Activated naive CD4-positive, alpha-beta T cell treated with anti-CD3 and anti-CD28 coated beads, Interleukin-2, amount 10 ng/mL, durations not matched to agents 7 days and 5 days (primary cell): ENCODE measurements at regions not wholly inside any gene's neighbourhood (a gene's known extent, or its start where the extent isn't known, plus 50 kb on each side); places are given as distances from the start of the nearest gene placed in this dataset.

Source experiments
- CTCF ChIA-PET: fragments of 350-600 bp; sonication (Branson Sonifier 250); formaldehyde crosslinking; loops from one replicate; lab custom pipeline; 2021; ENCODE audit warnings: antibody characterized with exemption; lab: Charles Lee
- DNase-seq: peaks from one replicate; pipeline ENCODE4 v3.0.0-alpha.2; 2020
- H3K27ac Mint-ChIP-seq: one replicate; pipeline ENCODE4 v1.8.0; 2021; ENCODE audit warnings: mild to moderate bottlenecking, moderate library complexity, mixed read lengths
- H3K27me3 Mint-ChIP-seq: one replicate; pipeline ENCODE4 v1.8.0; 2021; ENCODE audit warnings: mild to moderate bottlenecking, mixed read lengths
- H3K36me3 Mint-ChIP-seq: one replicate; pipeline ENCODE4 v1.8.0; 2021; ENCODE audit warnings: mixed read lengths
- H3K4me1 Mint-ChIP-seq: one replicate; pipeline ENCODE4 v1.8.0; 2021; ENCODE audit warnings: mixed read lengths
- H3K4me3 Mint-ChIP-seq: one replicate; pipeline ENCODE4 v1.8.0; 2021; ENCODE audit warnings: mild to moderate bottlenecking, moderate library complexity, mixed read lengths
- H3K9me3 Mint-ChIP-seq: one replicate; pipeline ENCODE4 v1.8.0; 2021; ENCODE audit warnings: mixed read lengths

DNA sequence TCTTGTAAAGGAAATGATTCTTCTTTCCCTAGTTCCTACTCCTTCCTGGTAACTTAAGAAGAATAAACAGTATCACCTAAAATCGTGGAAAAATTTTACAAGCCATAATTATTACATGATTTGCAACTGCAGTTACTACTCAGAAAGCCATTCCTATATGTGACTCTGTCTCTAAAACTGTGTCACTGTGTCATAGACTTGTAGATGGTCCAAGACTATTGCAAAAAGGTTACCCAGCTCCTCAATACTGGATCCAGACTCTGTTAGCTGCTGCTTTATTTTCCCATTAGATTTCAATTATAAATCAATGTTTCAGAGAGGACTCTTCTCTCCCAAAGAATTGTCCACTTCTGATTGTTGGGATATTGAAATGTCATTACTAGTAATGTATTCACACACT, 142.1 kb upstream of the STMND1 start:
- H3K9me3 Mint-ChIP-seq, result no peaks in the 10 kb centered on the region
- no peak overlapping the region for H3K27ac Mint-ChIP-seq
- CTCF ChIA-PET, result no interaction called here
- peaks cover under 1% of the 10 kb centered on the region for H3K4me1 Mint-ChIP-seq
- H3K4me3 Mint-ChIP-seq, result no peak overlapping the region
- no peaks in the 10 kb centered on the region for H3K36me3 Mint-ChIP-seq
- H3K27me3 Mint-ChIP-seq, result peaks cover 14% of the 10 kb centered on the region
- DNase-seq, result no peak

DNA sequence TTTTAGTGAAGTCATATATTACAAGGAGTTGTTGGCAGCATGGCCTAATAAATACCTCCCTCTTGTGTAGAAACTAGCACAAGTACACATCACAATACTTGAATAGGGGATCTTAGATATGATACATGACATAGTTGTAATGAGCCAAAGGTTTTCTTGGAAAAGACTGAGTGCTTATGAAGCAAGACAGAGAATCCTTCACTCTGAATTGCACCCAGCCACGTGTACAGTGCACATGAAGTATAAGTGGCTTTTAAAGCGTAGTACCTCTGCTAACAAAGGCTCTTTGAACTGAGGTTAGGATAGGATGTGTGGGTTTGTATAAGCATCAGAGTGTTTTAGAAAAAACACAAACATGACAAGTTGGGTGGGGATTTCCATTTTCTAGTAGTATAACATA, 145.5 kb upstream of the STMND1 start:
- Mint-ChIP-seq H3K4me3 (no peak overlapping the region), H3K36me3 (no peaks in the 10 kb centered on the region), H3K4me1 (no peaks in the 10 kb centered on the region), H3K27me3 (peaks cover 13% of the 10 kb centered on the region), H3K9me3 (no peaks in the 10 kb centered on the region), H3K27ac (no peak overlapping the region)
- CTCF ChIA-PET, result interaction anchor here (0.6 kb wide), 1 partner anchor 78 kb away, joined by 3 read pairs; no protein-coding TSS in a partner anchor
- DNase-seq, result no peak

DNA sequence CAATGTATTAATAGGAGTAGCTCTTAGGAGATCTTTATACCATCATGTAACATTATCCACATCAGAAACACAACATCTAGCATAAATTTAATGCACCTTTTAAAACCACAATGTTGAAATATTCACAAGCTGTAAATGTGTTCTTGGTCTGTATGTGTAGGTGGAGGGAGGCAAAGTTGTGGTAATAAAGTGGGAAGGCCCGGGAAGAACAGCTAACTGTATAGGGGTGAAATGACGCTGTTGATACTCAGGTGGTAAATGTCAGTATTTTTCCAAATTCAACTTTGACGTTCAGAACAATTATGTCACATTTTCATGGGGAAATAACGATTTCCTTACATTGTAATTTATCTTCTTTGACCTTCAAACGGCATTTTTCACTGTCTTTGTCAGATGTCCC, 146.0 kb upstream of the STMND1 start:
- no peaks in the 10 kb centered on the region for H3K36me3 Mint-ChIP-seq
- no peaks in the 10 kb centered on the region for H3K4me1 Mint-ChIP-seq
- no peaks in the 10 kb centered on the region for H3K9me3 Mint-ChIP-seq
- no peak overlapping the region for H3K27ac Mint-ChIP-seq
- H3K27me3 Mint-ChIP-seq, result peaks cover 15% of the 10 kb centered on the region
- DNase-seq, result no peak
- H3K4me3 Mint-ChIP-seq, result no peak overlapping the region
- CTCF ChIA-PET, result interaction anchor here (0.6 kb wide), 1 partner anchor 79 kb away, joined by 3 read pairs; no protein-coding TSS in a partner anchor

DNA sequence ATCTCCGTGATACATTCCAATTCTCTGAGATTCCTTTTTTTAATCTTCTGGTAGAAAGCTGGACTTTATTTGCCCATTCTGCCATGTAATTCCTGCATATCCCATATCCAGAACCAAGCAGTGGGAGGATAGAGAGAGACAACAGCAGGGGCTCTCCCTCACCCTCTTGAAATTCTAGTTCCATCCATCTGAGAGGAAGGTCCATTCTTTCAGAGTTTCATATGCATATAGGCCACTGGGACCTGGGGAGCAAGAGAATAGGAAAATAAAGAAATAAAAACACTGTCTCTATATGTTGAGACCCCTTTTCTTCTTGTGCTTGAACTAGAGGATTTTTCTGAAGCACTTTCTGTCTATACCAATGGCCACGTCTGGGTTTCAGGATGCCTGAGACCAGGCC, 147.9 kb upstream of the STMND1 start:
- CTCF ChIA-PET, result no interaction called here

DNA sequence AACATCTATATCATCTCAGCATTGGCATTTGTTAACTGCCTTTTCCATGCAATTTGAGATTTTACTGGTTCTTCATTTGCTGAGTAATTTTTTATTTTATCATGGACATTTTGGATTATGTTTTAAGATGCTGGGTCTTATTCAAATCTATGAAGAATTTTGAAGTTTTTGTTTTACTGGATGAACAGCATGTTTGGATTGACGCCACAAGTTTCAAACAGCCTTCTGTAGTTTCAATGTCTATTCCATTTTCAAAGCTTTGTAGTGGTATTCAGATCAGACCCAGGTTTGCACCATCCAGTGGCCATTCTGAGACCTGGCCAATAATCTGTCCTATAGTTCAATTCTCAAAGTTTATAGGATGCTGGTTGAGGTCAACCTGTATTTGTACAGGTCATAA, 148.4 kb upstream of the STMND1 start:
- Mint-ChIP-seq H3K36me3 (no peaks in the 10 kb centered on the region), H3K4me3 (no peak overlapping the region), H3K27me3 (peaks cover 15% of the 10 kb centered on the region), H3K27ac (no peak overlapping the region), H3K9me3 (no peaks in the 10 kb centered on the region), H3K4me1 (no peaks in the 10 kb centered on the region)
- CTCF ChIA-PET, result no interaction called here
- DNase-seq, result no peak

More for the DNA sequence above, 147.9 kb upstream of the STMND1 start:
- Mint-ChIP-seq H3K4me3 (no peak overlapping the region), H3K27me3 (peaks cover 17% of the 10 kb centered on the region), H3K27ac (no peak overlapping the region), H3K4me1 (no peaks in the 10 kb centered on the region), H3K36me3 (no peaks in the 10 kb centered on the region), H3K9me3 (no peaks in the 10 kb centered on the region)
- no peak for DNase-seq

DNA sequence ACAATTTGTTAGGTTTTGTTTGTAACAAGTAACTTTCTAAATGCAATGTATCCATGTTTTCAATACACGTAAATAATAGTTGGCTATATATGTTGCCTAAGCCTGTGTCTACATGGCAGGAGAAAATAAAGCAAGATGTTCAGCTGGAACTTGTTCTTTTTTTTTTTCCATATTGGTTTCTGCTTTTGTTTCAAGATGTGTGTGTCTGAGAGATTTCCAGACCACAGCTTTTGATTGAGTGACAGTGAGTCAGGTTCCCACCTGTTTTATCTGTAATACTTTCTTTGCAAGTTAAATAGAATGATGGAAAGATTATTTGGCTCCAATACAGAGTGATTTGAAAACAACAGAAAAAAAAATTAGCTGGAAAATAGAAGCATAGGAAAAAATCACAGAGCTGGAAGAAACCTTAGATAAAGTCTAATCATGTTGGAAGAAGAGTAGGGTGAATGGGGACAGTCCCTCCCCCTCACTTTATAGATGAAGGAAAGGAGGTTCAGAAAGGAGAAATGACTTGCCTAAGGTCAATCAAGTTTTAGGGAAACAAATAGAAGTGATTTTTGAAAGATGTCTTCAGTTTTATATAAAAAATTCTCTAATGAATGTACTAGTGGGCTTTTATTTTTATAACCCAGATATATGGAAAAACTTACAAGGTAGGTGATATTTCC, 150.9 kb upstream of the STMND1 start:
- no peak for DNase-seq
- CTCF ChIA-PET, result interaction anchor here (0.6 to 1.5 kb wide), 5 partner anchors 11 to 1591 kb away, joined by 3 to 5 read pairs (median 4); partner anchors contain the start of gene CAP2
- no peak overlapping the region for H3K27ac Mint-ChIP-seq
- no peaks in the 10 kb centered on the region for H3K4me1 Mint-ChIP-seq
- H3K27me3 Mint-ChIP-seq, result peaks cover 23% of the 10 kb centered on the region
- H3K9me3 Mint-ChIP-seq, result no peaks in the 10 kb centered on the region
- no peak overlapping the region for H3K4me3 Mint-ChIP-seq
- no peaks in the 10 kb centered on the region for H3K36me3 Mint-ChIP-seq

DNA sequence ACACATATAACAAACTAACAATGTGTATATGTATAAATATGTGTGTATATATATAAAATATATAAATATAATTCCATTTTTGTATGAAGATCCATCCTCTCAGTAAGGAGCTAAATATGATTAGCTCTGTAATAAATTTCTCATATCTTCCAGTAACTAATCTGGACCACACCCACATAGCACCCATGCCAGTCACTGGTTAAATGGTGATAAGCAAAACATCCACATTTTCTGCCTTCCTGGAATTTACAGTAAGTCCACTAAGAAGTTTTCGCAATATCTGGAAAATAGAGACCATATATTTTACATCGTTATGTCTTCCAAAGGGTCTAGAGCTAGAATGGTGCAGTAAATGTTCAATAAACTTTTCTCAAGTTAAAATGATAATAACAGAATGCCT, 151.5 kb upstream of the STMND1 start:
- CTCF ChIA-PET, result interaction anchor here (0.6 to 1.5 kb wide), 3 partner anchors 12 to 443 kb away, joined by 3 to 5 read pairs (median 4); partner anchors contain the start of gene CAP2
- Mint-ChIP-seq H3K9me3 (no peaks in the 10 kb centered on the region), H3K27ac (no peak overlapping the region), H3K36me3 (no peaks in the 10 kb centered on the region), H3K4me3 (no peak overlapping the region), H3K4me1 (no peaks in the 10 kb centered on the region), H3K27me3 (peaks cover 26% of the 10 kb centered on the region)
- DNase-seq, result no peak

DNA sequence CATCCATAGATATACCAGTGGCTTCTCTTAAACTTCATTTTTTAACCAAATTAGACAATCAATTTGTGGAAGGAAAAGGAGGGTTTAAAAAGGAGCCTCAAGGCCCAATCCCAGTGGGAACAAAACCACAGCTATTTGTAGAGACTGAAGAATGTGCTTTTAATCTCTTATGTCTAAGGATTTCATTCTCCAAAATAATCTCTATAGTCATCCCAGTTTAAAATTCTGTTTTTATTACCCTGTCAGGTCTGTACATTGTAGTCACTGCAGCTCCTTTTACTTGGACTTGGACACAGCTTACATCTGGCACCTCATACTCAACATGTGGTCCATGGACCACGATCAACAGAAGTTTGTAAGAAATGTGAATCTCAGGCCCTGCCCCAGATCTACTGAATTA, 152.1 kb upstream of the STMND1 start:
- Mint-ChIP-seq H3K4me1 (no peaks in the 10 kb centered on the region), H3K27me3 (peaks cover 26% of the 10 kb centered on the region), H3K36me3 (no peaks in the 10 kb centered on the region), H3K27ac (no peak overlapping the region), H3K9me3 (no peaks in the 10 kb centered on the region), H3K4me3 (no peak overlapping the region)
- CTCF ChIA-PET, result interaction anchor here (1.5 kb wide), 1 partner anchor 13 kb away, joined by 5 read pairs; no protein-coding TSS in a partner anchor
- DNase-seq, result no peak

DNA sequence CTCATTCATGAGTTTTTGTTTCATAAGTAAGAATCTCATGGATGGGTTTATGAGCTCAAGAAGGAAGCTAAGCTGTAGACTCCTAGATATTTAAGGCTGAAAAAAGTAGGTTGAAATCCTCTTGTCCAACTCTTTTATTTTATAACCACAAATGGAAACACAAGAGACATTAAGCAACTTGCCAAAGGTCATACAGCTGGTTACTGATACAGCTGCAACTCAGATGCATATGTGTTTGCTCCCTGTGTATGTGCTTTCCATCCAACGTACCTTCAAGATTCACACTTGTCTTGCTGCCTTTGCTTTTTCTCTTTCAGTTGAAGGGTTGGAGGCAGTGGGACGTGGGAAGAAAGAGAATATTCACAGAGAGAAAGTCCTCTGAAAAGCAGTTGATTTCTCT, 153.5 kb upstream of the STMND1 start:
- peaks cover 26% of the 10 kb centered on the region for H3K27me3 Mint-ChIP-seq
- DNase-seq, result no peak
- H3K9me3 Mint-ChIP-seq, result no peaks in the 10 kb centered on the region
- no peak overlapping the region for H3K27ac Mint-ChIP-seq
- H3K36me3 Mint-ChIP-seq, result no peaks in the 10 kb centered on the region
- H3K4me3 Mint-ChIP-seq, result no peak overlapping the region
- CTCF ChIA-PET, result interaction anchor here (2.0 kb wide), 1 partner anchor 17 kb away, joined by 4 read pairs; no protein-coding TSS in a partner anchor
- no peaks in the 10 kb centered on the region for H3K4me1 Mint-ChIP-seq

DNA sequence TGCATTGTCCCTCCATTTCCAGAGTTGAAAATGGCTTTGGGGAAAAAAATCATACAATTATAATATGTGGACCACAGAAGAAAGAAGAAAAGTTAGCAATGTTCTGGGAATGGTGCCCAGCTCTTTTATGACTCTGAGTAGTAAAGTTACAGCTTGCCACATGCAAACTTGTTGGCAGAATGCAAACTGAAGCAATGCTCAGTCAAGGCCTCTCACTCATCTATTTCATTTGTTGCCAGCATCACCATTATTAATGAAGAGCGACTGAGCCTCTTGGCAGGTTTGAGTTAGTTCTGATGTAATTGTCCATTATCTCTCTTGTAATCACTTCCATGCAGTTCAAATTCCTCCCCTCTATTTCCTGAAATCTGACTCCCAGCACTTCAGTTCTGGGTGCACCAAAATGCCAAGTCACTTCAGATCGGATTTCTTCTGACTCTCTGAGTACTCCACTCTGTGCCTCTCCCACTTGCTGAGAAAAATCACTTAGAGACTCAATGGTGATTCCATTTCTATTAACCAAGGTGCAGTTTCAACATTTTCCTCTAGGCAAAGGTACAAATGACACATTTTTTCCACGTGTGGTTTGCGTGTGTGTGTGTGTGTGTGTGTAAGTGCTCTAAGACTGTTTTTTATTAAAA, 154.4 kb upstream of the STMND1 start:
- H3K9me3 Mint-ChIP-seq, result no peaks in the 10 kb centered on the region
- CTCF ChIA-PET, result interaction anchor here (2.0 kb wide), 1 partner anchor 18 kb away, joined by 4 read pairs; no protein-coding TSS in a partner anchor
- no peak overlapping the region for H3K27ac Mint-ChIP-seq
- peaks cover 26% of the 10 kb centered on the region for H3K27me3 Mint-ChIP-seq
- no peak overlapping the region for H3K4me3 Mint-ChIP-seq
- H3K36me3 Mint-ChIP-seq, result no peaks in the 10 kb centered on the region
- H3K4me1 Mint-ChIP-seq, result no peaks in the 10 kb centered on the region
- no peak for DNase-seq

DNA sequence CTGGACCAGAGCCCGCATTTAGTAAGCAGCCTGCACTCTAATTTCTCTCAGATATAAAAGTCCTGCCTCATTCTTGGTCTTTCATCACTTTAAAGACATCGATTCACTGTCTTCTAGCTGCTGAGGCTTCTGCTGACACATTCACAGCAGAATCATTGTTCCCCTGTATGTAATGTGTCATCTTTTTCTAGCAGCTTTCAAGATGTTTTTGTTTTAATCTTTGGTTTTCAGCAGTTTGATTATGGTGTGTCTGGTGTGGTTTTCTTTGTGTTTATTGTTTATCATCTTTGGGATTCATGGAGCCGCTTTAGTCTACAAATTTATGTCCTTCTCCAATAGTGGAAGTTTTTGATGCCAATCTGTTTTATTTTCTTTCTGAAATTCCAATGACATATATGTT, 157.3 kb upstream of the STMND1 start:
- DNase-seq, result no peak
- no peak overlapping the region for H3K27ac Mint-ChIP-seq
- CTCF ChIA-PET, result no interaction called here

DNA sequence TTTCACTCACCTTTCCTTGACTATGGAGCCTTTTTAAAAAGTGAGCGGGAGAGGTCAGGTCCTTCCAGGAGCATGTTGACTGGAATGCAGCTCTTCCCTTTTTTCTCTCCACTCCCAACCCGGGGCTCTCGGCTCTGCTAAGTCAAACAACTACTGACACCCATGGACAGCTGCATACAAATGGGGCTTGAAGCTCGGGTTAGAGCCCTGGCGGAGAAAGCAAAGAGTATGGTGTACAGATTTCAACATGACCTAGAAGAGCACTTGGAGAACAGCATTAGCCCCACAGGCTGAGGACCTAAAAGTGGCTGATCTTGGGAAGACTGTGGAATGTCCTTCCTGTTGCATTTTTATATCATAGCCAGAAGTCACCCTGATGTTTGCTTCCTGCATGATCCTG, 162.0 kb upstream of the STMND1 start:
- Mint-ChIP-seq H3K9me3 (no peaks in the 10 kb centered on the region), H3K4me3 (no peak overlapping the region), H3K4me1 (no peaks in the 10 kb centered on the region), H3K27me3 (peaks cover 18% of the 10 kb centered on the region), H3K27ac (no peak overlapping the region), H3K36me3 (no peaks in the 10 kb centered on the region)
- CTCF ChIA-PET, result interaction anchor here (1.1 kb wide), 1 partner anchor 25 kb away, joined by 3 read pairs; no protein-coding TSS in a partner anchor
- DNase-seq, result no peak

More for the DNA sequence above, 157.3 kb upstream of the STMND1 start:
- Mint-ChIP-seq H3K9me3 (no peaks in the 10 kb centered on the region), H3K27me3 (peaks cover 30% of the 10 kb centered on the region), H3K4me1 (no peaks in the 10 kb centered on the region), H3K4me3 (no peak overlapping the region), H3K36me3 (no peaks in the 10 kb centered on the region)

DNA sequence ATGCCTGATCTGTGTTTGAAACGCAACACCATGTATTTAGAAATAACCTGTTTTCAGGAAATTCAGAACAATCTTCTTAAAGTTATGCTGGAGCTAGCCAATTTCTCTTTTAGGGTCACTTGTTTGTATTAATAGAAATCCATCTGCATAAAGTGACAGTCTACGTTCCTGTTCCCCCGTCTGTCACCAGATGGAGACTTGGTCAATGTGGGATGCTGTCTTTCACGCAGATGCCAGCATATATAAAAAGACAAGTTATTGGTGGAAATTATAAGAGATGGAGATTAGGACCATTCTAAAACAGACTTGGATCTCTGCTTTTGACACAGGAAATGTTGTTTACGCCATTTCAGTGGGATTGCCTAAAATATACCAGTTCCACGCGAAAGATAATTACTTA, 162.5 kb upstream of the STMND1 start:
- H3K27me3 Mint-ChIP-seq, result peaks cover 18% of the 10 kb centered on the region
- no peak overlapping the region for H3K4me3 Mint-ChIP-seq

DNA sequence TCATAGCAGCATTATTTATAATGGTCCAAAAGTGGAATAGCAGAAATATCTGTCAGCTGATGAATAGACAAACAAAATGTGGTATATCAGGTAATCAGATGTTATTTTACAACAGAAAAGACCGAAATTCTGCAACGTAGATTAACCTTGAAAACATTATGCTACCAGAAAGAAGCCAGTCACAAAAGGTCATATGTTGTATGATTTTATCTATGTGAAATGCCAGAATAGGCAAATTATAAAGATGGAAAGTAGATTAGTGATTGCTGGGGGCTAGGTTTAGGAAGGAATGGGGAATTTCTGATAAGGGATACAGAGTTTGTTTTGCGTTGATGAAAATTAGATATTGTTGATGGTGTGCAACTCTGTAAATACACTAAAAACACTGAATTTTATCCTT, 165.0 kb upstream of the STMND1 start:
- Mint-ChIP-seq H3K9me3 (no peaks in the 10 kb centered on the region), H3K27ac (no peak overlapping the region), H3K27me3 (peaks cover 27% of the 10 kb centered on the region), H3K36me3 (no peaks in the 10 kb centered on the region), H3K4me1 (no peaks in the 10 kb centered on the region), H3K4me3 (no peak overlapping the region)
- DNase-seq, result no peak
- CTCF ChIA-PET, result no interaction called here

More for the DNA sequence above, 162.5 kb upstream of the STMND1 start:
- no peaks in the 10 kb centered on the region for H3K4me1 Mint-ChIP-seq
- no peak overlapping the region for H3K27ac Mint-ChIP-seq
- CTCF ChIA-PET, result interaction anchor here (1.1 kb wide), 1 partner anchor 26 kb away, joined by 3 read pairs; no protein-coding TSS in a partner anchor
- no peaks in the 10 kb centered on the region for H3K36me3 Mint-ChIP-seq
- no peak for DNase-seq
- no peaks in the 10 kb centered on the region for H3K9me3 Mint-ChIP-seq
